Stimulated activated naive CD8-positive, alpha-beta T cell treated with anti-CD3 and anti-CD28 coated beads, Interleukin-15, amount 100 ng/mL, for 72 hours (primary cell): ENCODE measurements at regions not wholly inside any gene's neighbourhood (a gene's known extent, or its start where the extent isn't known, plus 50 kb on each side); places are given as distances from the start of the nearest gene placed in this dataset.
"Not testable (repeated sequence)": the region's sequence is repeated elsewhere in the genome, so short reads cannot be mapped to it uniquely, and the experiment has no call there.

ENCODE experiments used
- ATAC-seq: fragments of 150-1000 bp; cut with Tn5 transposase; 2 replicates; pipeline ENCODE4 v1.10.0; 2021; ENCODE audit warnings: mild to moderate bottlenecking, moderate library complexity
- DNase-seq, 2 donors: peaks; one replicate each; pipeline ENCODE4 v3.0.0; 2021 to 2022
- H3K27ac Mint-ChIP-seq, 2 donors: one replicate each; pipeline ENCODE4 v1.8.0; 2022; ENCODE audit warnings: mild to moderate bottlenecking in 2 of 2, mixed read lengths in 2 of 2, moderate library complexity in 2 of 2
- H3K27me3 Mint-ChIP-seq: one replicate; pipeline ENCODE4 v1.8.0; 2022; ENCODE audit warnings: mixed read lengths
- H3K4me1 Mint-ChIP-seq: one replicate; pipeline ENCODE4 v1.8.0; 2022; ENCODE audit warnings: mild to moderate bottlenecking, mixed read lengths
- H3K4me3 Mint-ChIP-seq, 2 donors: one replicate each; pipeline ENCODE4 v1.8.0; 2022; ENCODE audit warnings: mild to moderate bottlenecking in 2 of 2, mixed read lengths in 2 of 2, moderate library complexity in 1 of 2
- H3K9me3 Mint-ChIP-seq, 2 donors: one replicate each; pipeline ENCODE4 v1.8.0; 2022; ENCODE audit warnings: mixed read lengths in 2 of 2

GRCh38 chr6:120278689-120279396 is 929.3 kb upstream of the MAN1A1 start:
- no peak for ATAC-seq
- H3K27ac Mint-ChIP-seq, result no peak overlapping the region
- no peaks in the 10 kb centered on the region for H3K4me1 Mint-ChIP-seq
- H3K27me3 Mint-ChIP-seq, result no peaks in the 10 kb centered on the region
- H3K9me3 Mint-ChIP-seq, result no peaks in the 10 kb centered on the region
- H3K4me3 Mint-ChIP-seq, result no peak overlapping the region
- no peak for DNase-seq

GRCh38 chr6:120274547-120274946 is 925.0 kb upstream of the MAN1A1 start:
- H3K9me3 Mint-ChIP-seq, result peaks cover 0 to 8% of the 10 kb centered on the region in 2 donors
- H3K27me3 Mint-ChIP-seq, result no peaks in the 10 kb centered on the region
- no peaks in the 10 kb centered on the region for H3K4me1 Mint-ChIP-seq
- ATAC-seq (no peak), DNase-seq (no peak)
- no peak overlapping the region for H3K4me3 Mint-ChIP-seq
- H3K27ac Mint-ChIP-seq, result no peak overlapping the region

GRCh38 chr6:120273411-120273810 is 923.9 kb upstream of the MAN1A1 start:
- DNase-seq (no peak), ATAC-seq (no peak)
- Mint-ChIP-seq H3K27ac (no peak overlapping the region), H3K4me1 (no peaks in the 10 kb centered on the region), H3K9me3 (peaks cover 0 to 8% of the 10 kb centered on the region in 2 donors), H3K4me3 (no peak overlapping the region), H3K27me3 (no peaks in the 10 kb centered on the region)

- H3K27me3 Mint-ChIP-seq, result no peaks in the 10 kb centered on the region
- no peak for DNase-seq
- no peaks in the 10 kb centered on the region for H3K4me1 Mint-ChIP-seq
- H3K9me3 Mint-ChIP-seq, result peaks cover 0 to 8% of the 10 kb centered on the region in 2 donors
- no peak overlapping the region for H3K4me3 Mint-ChIP-seq
- no peak for ATAC-seq
- no peak overlapping the region for H3K27ac Mint-ChIP-seq
Measured at GRCh38 chr6:120272038-120272437, 922.5 kb upstream of the MAN1A1 start.

- not testable (repeated sequence) for H3K9me3 Mint-ChIP-seq, H3K27me3 Mint-ChIP-seq, ATAC-seq, H3K4me1 Mint-ChIP-seq, H3K27ac Mint-ChIP-seq, H3K4me3 Mint-ChIP-seq, DNase-seq
Measured at GRCh38 chr6:120268256-120268655, 918.7 kb upstream of the MAN1A1 start.

GRCh38 chr6:120262354-120262753 is 912.8 kb upstream of the MAN1A1 start:
- peaks cover 0 to 10% of the 10 kb centered on the region in 2 donors for H3K9me3 Mint-ChIP-seq
- no peaks in the 10 kb centered on the region for H3K4me1 Mint-ChIP-seq
- H3K27me3 Mint-ChIP-seq, result no peaks in the 10 kb centered on the region
- no peak overlapping the region for H3K27ac Mint-ChIP-seq
- ATAC-seq (no peak), DNase-seq (no peak)
- H3K4me3 Mint-ChIP-seq, result no peak overlapping the region

- H3K27ac Mint-ChIP-seq, result no peak overlapping the region
- H3K4me1 Mint-ChIP-seq, result no peaks in the 10 kb centered on the region
- peaks cover 0 to 5% of the 10 kb centered on the region in 2 donors for H3K9me3 Mint-ChIP-seq
- no peak for ATAC-seq
- H3K27me3 Mint-ChIP-seq, result no peaks in the 10 kb centered on the region
- DNase-seq, result no peak
- no peak overlapping the region for H3K4me3 Mint-ChIP-seq
Measured at GRCh38 chr6:120260636-120261035, 911.1 kb upstream of the MAN1A1 start.

- Mint-ChIP-seq H3K27me3 (no peaks in the 10 kb centered on the region), H3K4me3 (no peak overlapping the region), H3K4me1 (no peaks in the 10 kb centered on the region), H3K9me3 (peaks cover 7 to 14% of the 10 kb centered on the region in 2 donors), H3K27ac (no peak overlapping the region)
- no peak for ATAC-seq
- DNase-seq, result no peak
Measured at GRCh38 chr6:120254651-120255050, 905.1 kb upstream of the MAN1A1 start.

GRCh38 chr6:120248451-120248850 is 898.9 kb upstream of the MAN1A1 start:
- no peaks in the 10 kb centered on the region for H3K4me1 Mint-ChIP-seq
- no peak for ATAC-seq
- no peak for DNase-seq
- no peaks in the 10 kb centered on the region for H3K27me3 Mint-ChIP-seq
- H3K27ac Mint-ChIP-seq, result no peak overlapping the region
- H3K9me3 Mint-ChIP-seq, result peaks cover 8 to 18% of the 10 kb centered on the region in 2 donors
- H3K4me3 Mint-ChIP-seq, result no peak overlapping the region

- no peak for ATAC-seq
- Mint-ChIP-seq H3K9me3 (peaks cover 12 to 16% of the 10 kb centered on the region in 2 donors), H3K27me3 (no peaks in the 10 kb centered on the region), H3K4me1 (no peaks in the 10 kb centered on the region), H3K4me3 (no peak overlapping the region), H3K27ac (no peak overlapping the region)
- no peak for DNase-seq
Measured at GRCh38 chr6:120237221-120237620, 887.7 kb upstream of the MAN1A1 start.

- Mint-ChIP-seq H3K27me3 (no peaks in the 10 kb centered on the region), H3K4me3 (no peak overlapping the region), H3K9me3 (peaks cover 6 to 20% of the 10 kb centered on the region in 2 donors), H3K4me1 (no peaks in the 10 kb centered on the region), H3K27ac (no peak overlapping the region)
- DNase-seq (no peak), ATAC-seq (no peak)
Measured at GRCh38 chr6:120230008-120230407, 880.4 kb upstream of the MAN1A1 start.

- Mint-ChIP-seq H3K27ac (no peak overlapping the region), H3K4me3 (no peak overlapping the region), H3K27me3 (no peaks in the 10 kb centered on the region), H3K9me3 (peaks cover 0 to 12% of the 10 kb centered on the region in 2 donors), H3K4me1 (no peaks in the 10 kb centered on the region)
- ATAC-seq (no peak), DNase-seq (no peak)
Measured at GRCh38 chr6:120228297-120228696, 878.7 kb upstream of the MAN1A1 start.

GRCh38 chr6:120219339-120219738 is 869.8 kb upstream of the MAN1A1 start:
- Mint-ChIP-seq H3K27me3 (no peaks in the 10 kb centered on the region), H3K4me1 (no peaks in the 10 kb centered on the region), H3K4me3 (no peak overlapping the region), H3K27ac (no peak overlapping the region), H3K9me3 (no peaks in the 10 kb centered on the region)
- no peak for DNase-seq
- ATAC-seq, result no peak

- H3K9me3 Mint-ChIP-seq, result no peaks in the 10 kb centered on the region
- no peak for ATAC-seq
- no peak for DNase-seq
- no peaks in the 10 kb centered on the region for H3K27me3 Mint-ChIP-seq
- no peaks in the 10 kb centered on the region for H3K4me1 Mint-ChIP-seq
- H3K4me3 Mint-ChIP-seq, result no peak overlapping the region
- H3K27ac Mint-ChIP-seq, result no peak overlapping the region
Measured at GRCh38 chr6:120214088-120214499, 864.5 kb upstream of the MAN1A1 start.

GRCh38 chr6:120211955-120212792 is 862.6 kb upstream of the MAN1A1 start:
- H3K27ac Mint-ChIP-seq, result no peak overlapping the region
- H3K9me3 Mint-ChIP-seq, result no peaks in the 10 kb centered on the region
- H3K4me3 Mint-ChIP-seq, result no peak overlapping the region
- DNase-seq (no peak), ATAC-seq (no peak)
- no peaks in the 10 kb centered on the region for H3K27me3 Mint-ChIP-seq
- no peaks in the 10 kb centered on the region for H3K4me1 Mint-ChIP-seq

- Mint-ChIP-seq H3K4me1 (no peaks in the 10 kb centered on the region), H3K27me3 (no peaks in the 10 kb centered on the region), H3K9me3 (peaks cover 0 to 6% of the 10 kb centered on the region in 2 donors), H3K4me3 (no peak overlapping the region), H3K27ac (no peak overlapping the region)
- DNase-seq, result no peak
- no peak for ATAC-seq
Measured at GRCh38 chr6:120202878-120203277, 853.3 kb upstream of the MAN1A1 start.
